Activated CD8-positive, alpha-beta T cell treated with anti-CD3 and anti-CD28 coated beads for 36 hours (primary cell): ENCODE measurements at regions not wholly inside any gene's neighbourhood (a gene's known extent, or its start where the extent isn't known, plus 50 kb on each side); places are given as distances from the start of the nearest gene placed in this dataset.
A peak's percentile ranks its signal among the peaks of the same experiment; 100 is the strongest.
"Not testable (repeated sequence)": the region's sequence is repeated elsewhere in the genome, so short reads cannot be mapped to it uniquely, and the experiment has no call there.

Experiments used
- ATAC-seq: fragments of 200-7000 bp; cut with Tn5 transposase; one replicate; pipeline ENCODE4 v1.10.0; 2021; ENCODE audit warnings: mild to moderate bottlenecking, moderate library complexity
- CTCF ChIA-PET: fragments of 350-600 bp; sonication (Branson Sonifier 250); formaldehyde crosslinking; loops from one replicate; lab custom pipeline; 2021; ENCODE audit warnings: antibody characterized with exemption; lab: Charles Lee
- POLR2A ChIA-PET: fragments of 350-600 bp; sonication (Branson Sonifier 250); formaldehyde crosslinking; loops from one replicate; lab custom pipeline; 2021; ENCODE audit warnings: antibody characterized with exemption; lab: Charles Lee
- DNase-seq: peaks from one replicate; pipeline ENCODE4 v3.0.0-alpha.2; 2020
- H3K27ac Mint-ChIP-seq: one replicate; pipeline ENCODE4 v1.8.0; 2021; ENCODE audit warnings: mild to moderate bottlenecking, mixed read lengths
- H3K27me3 Mint-ChIP-seq: one replicate; pipeline ENCODE4 v1.8.0; 2021; ENCODE audit warnings: mixed read lengths
- H3K36me3 Mint-ChIP-seq: one replicate; pipeline ENCODE4 v1.8.0; 2021; ENCODE audit warnings: low read depth, mixed read lengths
- H3K4me1 Mint-ChIP-seq: one replicate; pipeline ENCODE4 v1.8.0; 2021; ENCODE audit warnings: low read depth, mixed read lengths
- H3K4me3 Mint-ChIP-seq: one replicate; pipeline ENCODE4 v1.8.0; 2021; ENCODE audit warnings: mild to moderate bottlenecking, moderate library complexity, mixed read lengths
- H3K9me3 Mint-ChIP-seq: one replicate; pipeline ENCODE4 v1.8.0; 2021; ENCODE audit warnings: mixed read lengths
- CTCF ChIP-seq: fragments of 200-600 bp; IDR thresholded peaks from one replicate; pipeline ENCODE4 v1.8.0; 2022; ENCODE audit warnings: antibody characterized with exemption, mild to moderate bottlenecking
- intact Hi-C: fragments of 100-400 bp; cut with micrococcal nuclease; formaldehyde crosslinking; loops from one replicate; pipeline ENCODE4 v1.10.0; 2022

- Mint-ChIP-seq H3K27me3 (no peaks in the 10 kb centered on the region), H3K27ac (no peak overlapping the region), H3K9me3 (peaks cover 3% of the 10 kb centered on the region), H3K36me3 (no peaks in the 10 kb centered on the region), H3K4me3 (no peak overlapping the region), H3K4me1 (no peaks in the 10 kb centered on the region)
- intact Hi-C loops, result no loop called here
- ChIA-PET POLR2A (no interaction called here), CTCF (no interaction called here)
- no peak for TF ChIP-seq CTCF
- ATAC-seq (no peak), DNase-seq (no peak)
Observed at GRCh38 chr2:90209009-90209408, 1517.5 kb downstream of the RPIA start.

- H3K9me3 Mint-ChIP-seq, result peaks cover 2% of the 10 kb centered on the region
- no peak overlapping the region for H3K27ac Mint-ChIP-seq
- CTCF ChIA-PET, result no interaction called here
- ATAC-seq (no peak), DNase-seq (no peak)
- no peak overlapping the region for H3K4me3 Mint-ChIP-seq
- no peak for TF ChIP-seq CTCF
- H3K4me1 Mint-ChIP-seq, result no peaks in the 10 kb centered on the region
- no peaks in the 10 kb centered on the region for H3K27me3 Mint-ChIP-seq
- POLR2A ChIA-PET, result no interaction called here
- H3K36me3 Mint-ChIP-seq, result no peaks in the 10 kb centered on the region
- intact Hi-C loops, result no loop called here
Observed at GRCh38 chr2:90209806-90210205, 1518.3 kb downstream of the RPIA start.

GRCh38 chr2:90215880-90216279, 1524.4 kb downstream of the RPIA start:
- CTCF ChIA-PET, ATAC-seq, H3K27me3 Mint-ChIP-seq, H3K27ac Mint-ChIP-seq, H3K9me3 Mint-ChIP-seq, H3K4me1 Mint-ChIP-seq, POLR2A ChIA-PET, intact Hi-C loops, DNase-seq, H3K4me3 Mint-ChIP-seq, H3K36me3 Mint-ChIP-seq: not testable (repeated sequence)

- H3K9me3 Mint-ChIP-seq, H3K27ac Mint-ChIP-seq, DNase-seq, intact Hi-C loops, H3K4me3 Mint-ChIP-seq, POLR2A ChIA-PET, H3K4me1 Mint-ChIP-seq, ATAC-seq, CTCF ChIA-PET, H3K36me3 Mint-ChIP-seq, H3K27me3 Mint-ChIP-seq: not testable (repeated sequence)
Observed at GRCh38 chr2:90216801-90217200, 1525.3 kb downstream of the RPIA start.

GRCh38 chr2:90218534-90218933, 1527.1 kb downstream of the RPIA start:
- intact Hi-C loops, POLR2A ChIA-PET, CTCF ChIA-PET: not testable (repeated sequence)

GRCh38 chr2:90220623-90221299, 1529.3 kb downstream of the RPIA start:
- H3K4me3 Mint-ChIP-seq, intact Hi-C loops, H3K27ac Mint-ChIP-seq, H3K36me3 Mint-ChIP-seq, CTCF ChIA-PET, H3K27me3 Mint-ChIP-seq, H3K9me3 Mint-ChIP-seq, POLR2A ChIA-PET, H3K4me1 Mint-ChIP-seq, ATAC-seq, DNase-seq: not testable (repeated sequence)

More at GRCh38 chr2:90218534-90218933, 1527.1 kb downstream of the RPIA start:
- DNase-seq, H3K9me3 Mint-ChIP-seq, H3K36me3 Mint-ChIP-seq, H3K27me3 Mint-ChIP-seq, ATAC-seq, H3K4me3 Mint-ChIP-seq, H3K4me1 Mint-ChIP-seq, H3K27ac Mint-ChIP-seq: not testable (repeated sequence)

- intact Hi-C loops, result no loop called here
- Mint-ChIP-seq H3K4me1 (no peaks in the 10 kb centered on the region), H3K36me3 (no peaks in the 10 kb centered on the region), H3K27me3 (peaks cover 2% of the 10 kb centered on the region), H3K4me3 (no peak overlapping the region), H3K27ac (no peak overlapping the region), H3K9me3 (no peaks in the 10 kb centered on the region)
- ATAC-seq, result no peak
- ChIA-PET CTCF (no interaction called here), POLR2A (no interaction called here)
- DNase-seq, result no peak
- TF ChIP-seq CTCF, result no peak
Observed at GRCh38 chr2:90221300-90221651, 1529.8 kb downstream of the RPIA start.

GRCh38 chr2:90224767-90225166, 1533.3 kb downstream of the RPIA start:
- H3K4me3 Mint-ChIP-seq, POLR2A ChIA-PET, CTCF ChIA-PET, H3K9me3 Mint-ChIP-seq, ATAC-seq, intact Hi-C loops, H3K36me3 Mint-ChIP-seq, DNase-seq, H3K4me1 Mint-ChIP-seq, H3K27ac Mint-ChIP-seq, H3K27me3 Mint-ChIP-seq: not testable (repeated sequence)

- H3K27me3 Mint-ChIP-seq, POLR2A ChIA-PET, H3K4me1 Mint-ChIP-seq, intact Hi-C loops, CTCF ChIA-PET, H3K9me3 Mint-ChIP-seq, ATAC-seq, H3K36me3 Mint-ChIP-seq, H3K4me3 Mint-ChIP-seq, H3K27ac Mint-ChIP-seq: not testable (repeated sequence)
- DNase-seq, result peak; percentile 2
Observed at GRCh38 chr2:90226465-90227072, 1535.1 kb downstream of the RPIA start.
